Stomach (tissue), 8 donors: ENCODE measurements at regions not wholly inside any gene's neighbourhood (a gene's known extent, or its start where the extent isn't known, plus 50 kb on each side); places are given as distances from the start of the nearest gene placed in this dataset.
A peak's percentile ranks its signal among the peaks of the same experiment; 100 is the strongest.
"Not testable (repeated sequence)": the region's sequence is repeated elsewhere in the genome, so short reads cannot be mapped to it uniquely, and the experiment has no call there.

Experiments
- DNase-seq, 2 donors: peaks; one replicate each; pipeline versions ENCODE4 v3.0.0 to v3.0.0-alpha.2; 2013 to 2019
- H3K27ac ChIP-seq, 5 donors: fragments of 200-600 bp in 4 of 5; sonication (generic) in 4 of 5; one replicate each; pipeline ENCODE4 v1.5.1; 2013 to 2019; ENCODE audit warnings: mild to moderate bottlenecking in 1 of 5, moderate library complexity in 1 of 5
- H3K27me3 ChIP-seq, 3 donors: fragments of 200-600 bp; sonication (generic); one replicate each; pipeline ENCODE4 v1.5.1; 2017 to 2019; ENCODE audit warnings: mixed run types in 1 of 3
- H3K36me3 ChIP-seq, 4 donors: fragments of 200-600 bp; sonication (generic); 1 replicate in 3 of 4; 2 replicates in 1 of 4; pipeline ENCODE4 v1.5.1; 2016 to 2019
- H3K4me1 ChIP-seq, 4 donors: fragments of 200-600 bp; sonication (generic); one replicate each; pipeline ENCODE4 v1.5.1; 2016 to 2019
- H3K4me3 ChIP-seq, 4 donors: fragments of 200-600 bp; sonication (generic) in 3 of 4; one replicate each; pipeline ENCODE4 v1.5.1; 2016 to 2019; ENCODE audit warnings: mild to moderate bottlenecking in 1 of 4
- H3K9me3 ChIP-seq, 4 donors: fragments of 200-600 bp; sonication (generic); one replicate each; pipeline ENCODE4 v1.5.1; 2016 to 2019
- EP300 ChIP-seq: sonication (generic); formaldehyde crosslinking; IDR thresholded peaks from one replicate; pipeline ENCODE4 v1.6.1; 2017; ENCODE audit warnings: antibody characterized with exemption
- POLR2A ChIP-seq, 4 donors: fragments of 450-650 bp; IDR thresholded peaks; one replicate each; pipeline ENCODE4 v1.6.1; 2016; ENCODE audit warnings: antibody characterized with exemption in 4 of 4, control low read depth in 2 of 4, mild to moderate bottlenecking in 1 of 4, moderate library complexity in 1 of 4
- POLR2AphosphoS5 ChIP-seq, 3 donors: sonication (generic); formaldehyde crosslinking; IDR thresholded peaks; one replicate each; pipeline ENCODE4 v1.6.1; 2016; ENCODE audit warnings: antibody characterized with exemption in 3 of 3
- WGBS, 5 donors: extraction: QIAGEN DNeasy Blood & Tissue Kit in 3 of 5; methylation state at CpG; one replicate each; pipeline versions ENCODE4 v1.1.5 to v1.1.7; 2013 to 2018; 5-methylcytosine and 5-hydroxymethylcytosine counted together
- intact Hi-C: fragments of 100-400 bp; cut with DNase I; formaldehyde crosslinking; loops from one replicate; pipeline ENCODE4 v1.15.1; 2023; ENCODE audit warnings: low total_unique reads
- TF ChIP-seq, protein P1 (sequence below), 7 experiments: fragments of 450-650 bp in 4 of 7; fragments of 200-600 bp in 3 of 7; sonication (generic) in 3 of 7; IDR thresholded peaks; one replicate each; pipeline ENCODE4 v1.5.1; 2016 to 2019; ENCODE audit warnings: antibody characterized with exemption in 7 of 7, control low read depth in 2 of 7, mild to moderate bottlenecking in 1 of 7
- donor health status: healthy with polysubstance abuse.
- donor health status: Bipolar disorder and iron deficiency.
- donor health status: healthy.

DNA sequence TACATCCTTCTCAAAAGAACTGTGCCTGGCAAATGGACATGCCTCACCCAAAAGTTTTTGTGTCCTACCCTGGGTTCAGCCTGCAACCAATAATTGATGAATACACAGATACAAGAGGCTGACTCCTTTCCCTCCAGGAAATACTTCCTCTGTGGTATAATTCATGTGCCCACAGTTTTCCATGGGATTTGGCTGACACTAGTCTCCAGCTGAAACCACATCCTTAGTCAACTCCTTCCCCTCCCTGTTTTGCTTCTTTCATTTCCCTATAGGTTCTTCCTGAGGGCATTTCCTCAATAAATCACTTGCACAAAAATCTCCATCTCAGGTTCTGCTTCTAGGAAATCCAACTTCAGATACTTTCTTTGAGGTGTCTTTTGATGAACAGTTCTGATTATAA lies 436.6 kb upstream of the C1orf87 start:
- Histone ChIP-seq H3K4me1 (no peaks in the 10 kb centered on the region), H3K36me3 (no peaks in the 10 kb centered on the region), H3K9me3 (no peaks in the 10 kb centered on the region), H3K27ac (no peak overlapping the region), H3K4me3 (no peak overlapping the region), H3K27me3 (no peaks in the 10 kb centered on the region)
- no peak for DNase-seq
- no peak for TF ChIP-seq POLR2AphosphoS5 (IDR thresholded peaks at IDR 0.05)
- TF ChIP-seq, protein P1, sequence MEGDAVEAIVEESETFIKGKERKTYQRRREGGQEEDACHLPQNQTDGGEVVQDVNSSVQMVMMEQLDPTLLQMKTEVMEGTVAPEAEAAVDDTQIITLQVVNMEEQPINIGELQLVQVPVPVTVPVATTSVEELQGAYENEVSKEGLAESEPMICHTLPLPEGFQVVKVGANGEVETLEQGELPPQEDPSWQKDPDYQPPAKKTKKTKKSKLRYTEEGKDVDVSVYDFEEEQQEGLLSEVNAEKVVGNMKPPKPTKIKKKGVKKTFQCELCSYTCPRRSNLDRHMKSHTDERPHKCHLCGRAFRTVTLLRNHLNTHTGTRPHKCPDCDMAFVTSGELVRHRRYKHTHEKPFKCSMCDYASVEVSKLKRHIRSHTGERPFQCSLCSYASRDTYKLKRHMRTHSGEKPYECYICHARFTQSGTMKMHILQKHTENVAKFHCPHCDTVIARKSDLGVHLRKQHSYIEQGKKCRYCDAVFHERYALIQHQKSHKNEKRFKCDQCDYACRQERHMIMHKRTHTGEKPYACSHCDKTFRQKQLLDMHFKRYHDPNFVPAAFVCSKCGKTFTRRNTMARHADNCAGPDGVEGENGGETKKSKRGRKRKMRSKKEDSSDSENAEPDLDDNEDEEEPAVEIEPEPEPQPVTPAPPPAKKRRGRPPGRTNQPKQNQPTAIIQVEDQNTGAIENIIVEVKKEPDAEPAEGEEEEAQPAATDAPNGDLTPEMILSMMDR (IDR thresholded peaks at IDR 0.05), result no peak
- TF ChIP-seq POLR2A (IDR thresholded peaks at IDR 0.05), result no peak
- TF ChIP-seq EP300, result no peak
- intact Hi-C loops, result no loop called here

DNA sequence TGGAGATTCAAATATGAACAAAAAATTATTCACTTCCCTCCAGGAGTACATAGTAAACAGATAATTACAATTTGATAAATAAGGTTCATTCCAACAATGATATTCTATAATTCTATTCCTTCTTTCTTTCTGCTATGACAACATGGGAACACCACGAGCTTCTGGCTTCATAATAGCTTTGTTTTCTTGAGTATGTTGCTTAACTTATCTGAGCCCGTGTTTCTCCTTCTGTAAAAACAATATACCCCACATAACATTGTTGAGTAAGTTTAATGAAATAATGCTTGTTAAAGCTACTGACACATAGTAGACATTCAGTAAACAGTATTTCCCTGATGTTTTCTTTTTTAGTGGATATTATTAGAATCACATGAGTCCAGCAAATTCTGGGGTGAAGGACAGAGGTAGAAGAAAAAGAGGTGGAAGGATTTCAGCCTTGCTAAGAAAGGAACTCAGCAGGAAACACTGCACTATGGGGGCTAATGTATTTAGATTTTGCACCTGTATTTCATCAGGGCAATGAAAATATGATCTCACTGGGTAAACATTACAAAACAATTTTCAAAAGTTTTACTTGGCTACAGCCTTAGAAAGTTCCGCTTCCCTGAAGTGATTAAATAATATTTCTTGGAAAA lies 430.8 kb upstream of the C1orf87 start:
- TF ChIP-seq POLR2AphosphoS5 (IDR thresholded peaks at IDR 0.05), result no peak
- TF ChIP-seq, protein P1 (IDR thresholded peaks at IDR 0.05), result no peak
- no peak for TF ChIP-seq POLR2A (IDR thresholded peaks at IDR 0.05)
- TF ChIP-seq EP300, result no peak
- intact Hi-C loops, result no loop called here
- Histone ChIP-seq H3K9me3 (no peaks in the 10 kb centered on the region), H3K27me3 (no peaks in the 10 kb centered on the region), H3K4me3 (no peak overlapping the region), H3K27ac (peak overlapping the region in 1 of 5 donors; percentile 38), H3K4me1 (peaks cover 0 to 14% (median 6%) of the 10 kb centered on the region in 4 donors), H3K36me3 (no peaks in the 10 kb centered on the region)
- DNase-seq, result peak in 1 of 2 donors; percentile 12
- 19 to 41% (median 28%) methylated on average over 3 of the region's 3 CpGs for WGBS, 5 donors

DNA sequence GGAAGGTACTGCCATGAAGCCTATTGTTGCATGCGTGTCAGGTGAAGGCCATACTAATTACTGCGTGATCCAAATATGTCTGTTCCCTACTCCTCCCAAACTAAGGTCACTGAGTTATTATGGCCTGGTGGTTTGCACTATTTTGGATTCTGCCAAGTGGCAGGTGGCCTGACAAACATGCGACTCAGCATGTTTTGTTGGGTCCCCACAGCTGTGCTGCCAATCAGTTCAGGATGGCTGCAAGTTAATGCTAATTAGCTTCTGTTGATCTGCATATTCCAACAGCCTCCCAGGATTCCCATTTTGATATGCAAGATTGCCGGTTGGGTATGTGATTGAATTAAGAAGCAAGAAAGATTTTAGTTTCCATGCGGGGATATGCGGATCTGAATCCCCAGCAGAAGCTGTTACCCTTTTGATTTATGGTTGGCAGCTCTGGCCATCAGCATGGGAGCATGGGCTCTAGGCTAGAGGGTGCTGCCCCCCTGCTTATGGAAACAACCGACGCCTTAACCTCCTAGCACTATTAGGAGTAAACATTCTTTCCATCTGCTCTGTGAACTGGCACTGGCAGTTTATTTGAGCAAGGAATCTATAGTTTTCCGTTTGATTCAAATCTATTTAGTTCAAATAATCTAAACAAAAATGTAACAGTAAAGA lies 429.8 kb upstream of the C1orf87 start:
- Histone ChIP-seq H3K4me3 (no peak overlapping the region), H3K27ac (no peak overlapping the region), H3K4me1 (peaks cover 0 to 14% (median 6%) of the 10 kb centered on the region in 4 donors), H3K9me3 (peaks cover 0 to 7% (median 4%) of the 10 kb centered on the region in 4 donors), H3K36me3 (no peaks in the 10 kb centered on the region), H3K27me3 (no peaks in the 10 kb centered on the region)
- intact Hi-C loops, result no loop called here
- TF ChIP-seq EP300, result no peak
- TF ChIP-seq, protein P1 (IDR thresholded peaks at IDR 0.05), result no peak
- TF ChIP-seq POLR2A (IDR thresholded peaks at IDR 0.05), result no peak
- no peak for TF ChIP-seq POLR2AphosphoS5 (IDR thresholded peaks at IDR 0.05)
- DNase-seq, result peak in 1 of 2 donors; percentile 16
- 60 to 71% (median 65%) methylated on average over 9 of the region's 9 CpGs for WGBS, 5 donors

DNA sequence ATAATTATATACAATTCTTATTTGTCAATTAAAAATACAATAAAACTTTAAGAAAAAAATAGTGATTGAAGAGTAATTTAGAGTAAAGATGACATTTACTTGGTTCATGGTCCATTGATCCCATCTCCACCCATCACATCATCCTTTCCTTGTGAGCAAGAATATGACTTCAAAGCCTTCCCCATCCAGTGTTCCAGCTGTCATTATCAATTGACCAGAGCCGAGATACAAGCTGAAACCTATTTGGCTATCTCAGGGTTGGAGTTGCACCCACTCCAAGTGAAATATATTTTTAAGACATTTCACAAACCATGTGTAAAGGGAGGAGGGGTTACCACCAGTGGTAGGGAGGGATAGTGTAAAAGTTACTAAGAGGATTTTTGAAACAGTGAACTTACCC lies 428.9 kb upstream of the C1orf87 start:
- no peak overlapping the region for H3K27ac ChIP-seq
- no peak for DNase-seq
- H3K4me3 ChIP-seq, result no peak overlapping the region
- intact Hi-C loops, result no loop called here
- WGBS, 5 donors, result 82 to 100% (median 88%) methylated on average over 1 of the region's 1 CpG
- no peaks in the 10 kb centered on the region for H3K36me3 ChIP-seq
- peaks cover 0 to 16% (median 8%) of the 10 kb centered on the region in 4 donors for H3K9me3 ChIP-seq
- H3K27me3 ChIP-seq, result no peaks in the 10 kb centered on the region
- no peak for TF ChIP-seq POLR2AphosphoS5 (IDR thresholded peaks at IDR 0.05)
- TF ChIP-seq POLR2A (IDR thresholded peaks at IDR 0.05), result no peak
- TF ChIP-seq, protein P1 (IDR thresholded peaks at IDR 0.05), result no peak
- no peak for TF ChIP-seq EP300
- H3K4me1 ChIP-seq, result peaks cover 0 to 14% (median 6%) of the 10 kb centered on the region in 4 donors

DNA sequence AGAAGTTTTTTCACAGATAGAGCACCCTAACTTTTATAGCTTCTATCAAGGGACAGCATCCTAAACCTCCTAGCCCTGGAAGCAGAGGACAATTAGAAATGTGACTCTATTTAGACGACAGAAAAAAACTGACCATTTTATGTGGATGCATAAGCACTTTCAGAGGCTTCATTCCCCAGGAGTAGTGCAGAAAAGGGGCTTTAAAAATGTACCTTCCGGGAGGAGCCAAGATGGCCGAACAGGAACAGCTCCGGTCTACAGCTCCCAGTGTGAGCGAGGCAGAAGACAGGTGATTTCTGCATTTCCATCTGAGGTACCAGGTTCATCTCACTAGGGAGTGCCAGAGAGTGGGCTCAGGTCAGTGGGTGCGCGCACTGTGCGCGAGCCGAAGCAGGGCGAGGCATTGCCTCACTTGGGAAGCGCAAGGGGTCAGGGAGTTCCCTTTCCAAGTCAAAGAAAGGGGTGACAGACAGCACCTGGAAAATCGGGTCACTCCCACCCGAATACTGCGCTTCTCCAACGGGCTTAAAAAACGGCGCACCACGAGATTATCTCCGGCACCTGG lies 416.4 kb upstream of the C1orf87 start:
- DNase-seq, H3K27me3 ChIP-seq, H3K36me3 ChIP-seq, intact Hi-C loops, H3K4me1 ChIP-seq, H3K9me3 ChIP-seq: not testable (repeated sequence)
- Histone ChIP-seq H3K4me3 (peak overlapping the region in 3 of 4 donors; percentile 15 to 34 (median 32)), H3K27ac (peak overlapping the region in 1 of 5 donors; percentile 26)
- WGBS, 5 donors, result 52 to 84% (median 70%) methylated on average over 19 to 20 of the region's 20 CpGs
